K562 (cell line): ENCODE measurements at regions not wholly inside any gene's neighbourhood (a gene's known extent, or its start where the extent isn't known, plus 50 kb on each side); places are given as distances from the start of the nearest gene placed in this dataset.

Experiments used
- BRD9 ChIP-seq: fragments of 450-650 bp; IDR thresholded peaks from 2 replicates; pipeline ENCODE4 v1.6.1; 2018; ENCODE audit warnings: low read depth; ENCODE audit not compliant: partially characterized antibody
- CTCF ChIP-seq, 3 experiments: IDR thresholded peaks in 2 of 3; conservative IDR thresholded peaks in 1 of 3; 2 replicates each; pipeline ENCODE4 v1.5.1; 2011 to 2012; ENCODE audit warnings: low read length in 3 of 3, mild to moderate bottlenecking in 3 of 3, control low read depth in 2 of 3, improper control_type of control experiment in 1 of 3, inconsistent platforms in 1 of 3, low read depth in 1 of 3, mixed read lengths in 1 of 3, moderate library complexity in 1 of 3; ENCODE audit not compliant: insufficient read depth in 2 of 3
- ETS2 ChIP-seq: IDR thresholded peaks from 2 replicates; pipeline ENCODE4 v1.6.1; 2016; ENCODE audit warnings: borderline replicate concordance, missing genetic modification characterization, mild to moderate bottlenecking, moderate library complexity, missing compliant biosample characterization; ENCODE audit not compliant: poor library complexity, severe bottlenecking
- HMBOX1 ChIP-seq: sonication (generic); IDR thresholded peaks from 2 replicates; pipeline ENCODE4 v1.6.1; 2016
- KDM1A ChIP-seq, 2 experiments: fragments of 450-650 bp; IDR thresholded peaks; 2 replicates each; pipeline ENCODE4 v1.6.1; 2016; ENCODE audit warnings: mild to moderate bottlenecking in 2 of 2
- NCOA2 ChIP-seq, 2 experiments: fragments of 450-650 bp; IDR thresholded peaks; 2 replicates each; pipeline ENCODE4 v1.6.1; 2018; ENCODE audit warnings: mild to moderate bottlenecking in 2 of 2, moderate library complexity in 1 of 2; ENCODE audit not compliant: partially characterized antibody in 2 of 2
- PHF21A ChIP-seq: fragments of 450-650 bp; IDR thresholded peaks from 2 replicates; pipeline ENCODE4 v1.6.1; 2017; ENCODE audit warnings: low read depth, borderline replicate concordance
- POLR2AphosphoS2 ChIP-seq: IDR thresholded peaks from 2 replicates; pipeline ENCODE4 v1.6.1; 2012; ENCODE audit warnings: low read length, improper control_type of control experiment
- RFX5 ChIP-seq: IDR thresholded peaks from 2 replicates; pipeline ENCODE4 v1.6.1; 2011; ENCODE audit warnings: low read depth, mild to moderate bottlenecking, improper control_type of control experiment, low read length
- SOX6 ChIP-seq: fragments of 450-650 bp; IDR thresholded peaks from 2 replicates; pipeline ENCODE4 v1.6.1; 2014; ENCODE audit warnings: mild to moderate bottlenecking
- ZBTB7A ChIP-seq: IDR thresholded peaks from 2 replicates; pipeline ENCODE4 v1.6.1; 2011; ENCODE audit warnings: low read depth, mild to moderate bottlenecking, low read length, moderate library complexity, borderline replicate concordance; ENCODE audit not compliant: control insufficient read depth
- ZFP30 ChIP-seq: fragments of 250-450 bp; sonication (Bioruptor Pico); IDR thresholded peaks from 2 replicates; pipeline ENCODE4 v1.8.0; 2022; ENCODE audit warnings: moderate library complexity, mild to moderate bottlenecking, inconsistent platforms, borderline replicate concordance

DNA sequence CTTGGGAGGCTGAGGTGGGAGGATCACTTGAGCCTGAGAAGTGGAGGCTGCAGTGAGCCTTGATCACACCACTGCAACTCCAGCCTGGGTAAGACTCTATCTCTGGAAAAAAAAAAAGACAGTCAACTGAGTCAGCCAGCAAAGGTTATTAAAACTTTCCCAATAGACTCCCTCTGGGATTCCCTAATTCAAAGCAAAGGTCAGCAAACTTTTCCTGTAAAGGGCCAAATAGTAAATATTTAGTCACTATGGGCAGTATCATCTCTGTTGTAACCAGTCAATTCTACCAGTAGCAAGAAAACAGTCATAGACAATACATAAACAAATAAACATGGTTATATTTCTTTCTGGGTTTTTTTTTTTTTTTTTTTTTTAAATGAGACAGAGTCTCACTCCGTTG, 122.5 kb downstream of the IPO8 start:
- no peak for TF ChIP-seq CTCF (IDR thresholded peaks at IDR 0.05 in 2 of 3, conservative IDR thresholded peaks at IDR 0.05 in 1 of 3; ENCODE audit: insufficient read depth in 2 of 3, low read depth in 1 of 3, low read length in 3 of 3)
- no peak for TF ChIP-seq RFX5
- TF ChIP-seq ZFP30 = no peak
- TF ChIP-seq ZBTB7A = no peak
- no peak for TF ChIP-seq PHF21A
- TF ChIP-seq ETS2 (tag) = no peak
- no peak for TF ChIP-seq KDM1A (IDR thresholded peaks at IDR 0.05)
- no peak for TF ChIP-seq BRD9
- TF ChIP-seq NCOA2 (IDR thresholded peaks at IDR 0.05; ENCODE audit: partially characterized antibody in 2 of 2) = no peak
- no peak for TF ChIP-seq POLR2AphosphoS2
- TF ChIP-seq HMBOX1 = no peak
- TF ChIP-seq SOX6 = no peak
